C4-2B (cell line): ENCODE measurements at regions not wholly inside any gene's neighbourhood (a gene's known extent, or its start where the extent isn't known, plus 50 kb on each side); places are given as distances from the start of the nearest gene placed in this dataset.

Experiments used
- ZFX ChIP-seq: fragments of 450-650 bp; IDR thresholded peaks from 2 replicates; pipeline ENCODE4 v1.6.1; 2017
- TF ChIP-seq, protein P1 (sequence below): fragments of 450-650 bp; conservative IDR thresholded peaks from 2 replicates; pipeline ENCODE4 v1.5.1; 2017; ENCODE audit warnings: mild to moderate bottlenecking

DNA sequence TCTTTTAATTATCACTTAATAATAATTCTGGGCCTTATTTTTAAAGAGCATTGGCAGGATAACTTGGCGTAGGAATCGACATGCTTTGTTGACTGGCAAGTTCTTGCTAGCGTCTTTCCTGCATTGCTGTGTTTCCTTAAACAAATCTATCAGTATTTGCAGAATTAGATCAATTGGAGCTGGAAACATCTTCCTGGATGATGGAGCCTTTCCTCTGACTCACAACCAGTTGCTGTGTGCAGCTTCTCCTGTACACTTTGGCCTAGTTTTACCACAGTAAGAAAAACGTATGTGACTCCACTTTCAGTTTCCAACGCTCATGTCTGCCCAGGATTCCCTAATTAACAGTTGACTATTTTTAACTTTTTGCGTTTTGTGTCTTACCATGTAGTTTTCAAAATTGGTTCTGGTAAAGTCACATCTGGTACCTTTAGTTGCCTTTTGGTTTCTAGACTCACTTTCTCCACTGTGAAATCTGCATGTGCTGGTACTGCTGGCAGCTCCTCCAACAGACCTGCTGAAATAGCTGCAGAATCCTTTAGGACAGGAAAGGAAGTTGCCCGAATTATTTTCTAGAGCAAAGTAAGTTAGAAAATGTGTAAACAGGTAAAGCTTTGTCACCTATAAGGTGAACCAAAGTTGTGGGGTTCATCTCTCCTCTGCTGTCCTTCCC, 553.2 kb upstream of the FAT1 start:
- TF ChIP-seq, protein P1, sequence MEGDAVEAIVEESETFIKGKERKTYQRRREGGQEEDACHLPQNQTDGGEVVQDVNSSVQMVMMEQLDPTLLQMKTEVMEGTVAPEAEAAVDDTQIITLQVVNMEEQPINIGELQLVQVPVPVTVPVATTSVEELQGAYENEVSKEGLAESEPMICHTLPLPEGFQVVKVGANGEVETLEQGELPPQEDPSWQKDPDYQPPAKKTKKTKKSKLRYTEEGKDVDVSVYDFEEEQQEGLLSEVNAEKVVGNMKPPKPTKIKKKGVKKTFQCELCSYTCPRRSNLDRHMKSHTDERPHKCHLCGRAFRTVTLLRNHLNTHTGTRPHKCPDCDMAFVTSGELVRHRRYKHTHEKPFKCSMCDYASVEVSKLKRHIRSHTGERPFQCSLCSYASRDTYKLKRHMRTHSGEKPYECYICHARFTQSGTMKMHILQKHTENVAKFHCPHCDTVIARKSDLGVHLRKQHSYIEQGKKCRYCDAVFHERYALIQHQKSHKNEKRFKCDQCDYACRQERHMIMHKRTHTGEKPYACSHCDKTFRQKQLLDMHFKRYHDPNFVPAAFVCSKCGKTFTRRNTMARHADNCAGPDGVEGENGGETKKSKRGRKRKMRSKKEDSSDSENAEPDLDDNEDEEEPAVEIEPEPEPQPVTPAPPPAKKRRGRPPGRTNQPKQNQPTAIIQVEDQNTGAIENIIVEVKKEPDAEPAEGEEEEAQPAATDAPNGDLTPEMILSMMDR = no peak
- TF ChIP-seq ZFX = no peak
